HEK293 (cell line): ENCODE measurements at regions not wholly inside any gene's neighbourhood (a gene's known extent, or its start where the extent isn't known, plus 50 kb on each side); places are given as distances from the start of the nearest gene placed in this dataset.

ENCODE experiments used
- CTCF ChIA-PET: fragments of 350-600 bp; formaldehyde crosslinking; extraction: SDS; loops from one replicate; lab custom pipeline; 2021; ENCODE audit warnings: antibody characterized with exemption; lab: Yijun Ruan, JAX
- POLR2A ChIA-PET: fragments of 300-600 bp; formaldehyde crosslinking; extraction: SDS; loops from one replicate; lab custom pipeline; 2020; ENCODE audit warnings: antibody characterized with exemption, inconsistent platforms; lab: Yijun Ruan, JAX
- H3K27ac ChIP-seq: fragments of 200-500 bp; sonication (Bioruptor generic); 2 replicates; pipeline ENCODE4 v1.5.1; 2014; ENCODE audit warnings: low read depth, low read length, control low read depth, inconsistent platforms; ENCODE audit errors: extremely low read depth
- H3K36me3 ChIP-seq, 2 experiments: fragments of 200-500 bp in 1 of 2; sonication (Bioruptor generic) in 1 of 2; 1 replicate in 1 of 2; 2 replicates in 1 of 2; pipeline ENCODE4 v1.5.1; 2014 to 2017; ENCODE audit warnings: inconsistent platforms in 2 of 2, low read length in 2 of 2; ENCODE audit not compliant: control insufficient read depth in 2 of 2, insufficient read depth in 1 of 2
- H3K4me1 ChIP-seq: fragments of 200-500 bp; sonication (Bioruptor generic); 2 replicates; pipeline ENCODE4 v1.5.1; 2014; ENCODE audit warnings: mild to moderate bottlenecking, low read length, inconsistent platforms; ENCODE audit not compliant: control insufficient read depth, insufficient read depth
- H3K4me3 ChIP-seq: 2 replicates; pipeline ENCODE4 v1.5.1; 2011; ENCODE audit warnings: low read depth, mild to moderate bottlenecking, control low read depth, low read length, moderate library complexity
- H3K9me3 ChIP-seq: fragments of 200-500 bp; sonication (Bioruptor generic); 2 replicates; pipeline ENCODE4 v1.5.1; 2014; ENCODE audit warnings: low read depth, low read length, inconsistent platforms; ENCODE audit not compliant: control insufficient read depth, insufficient read depth
- RBAK ChIP-seq: fragments of 450-650 bp; formaldehyde crosslinking; IDR thresholded peaks from 2 replicates; pipeline ENCODE4 v1.5.1; 2016; ENCODE audit warnings: missing biosample characterization, missing genetic modification characterization
- ZFP37 ChIP-seq: fragments of 450-650 bp; formaldehyde crosslinking; IDR thresholded peaks from 2 replicates; pipeline ENCODE4 v1.5.1; 2016; ENCODE audit warnings: missing biosample characterization, missing genetic modification characterization
- ZNF133 ChIP-seq: fragments of 450-650 bp; formaldehyde crosslinking; IDR thresholded peaks from 2 replicates; pipeline ENCODE4 v1.5.1; 2016; ENCODE audit warnings: missing biosample characterization, missing genetic modification characterization
- ZNF138 ChIP-seq: fragments of 450-650 bp; formaldehyde crosslinking; IDR thresholded peaks from 2 replicates; pipeline ENCODE4 v1.5.1; 2016; ENCODE audit warnings: missing biosample characterization, missing genetic modification characterization, borderline replicate concordance
- ZNF146 ChIP-seq: fragments of 450-650 bp; formaldehyde crosslinking; IDR thresholded peaks from 2 replicates; pipeline ENCODE4 v1.5.1; 2016; ENCODE audit warnings: missing biosample characterization, missing genetic modification characterization
- ZNF174 ChIP-seq: fragments of 450-650 bp; formaldehyde crosslinking; IDR thresholded peaks from 2 replicates; pipeline ENCODE4 v1.5.0; 2017; ENCODE audit warnings: missing biosample characterization, mild to moderate bottlenecking, missing genetic modification characterization
- ZNF404 ChIP-seq: fragments of 450-650 bp; formaldehyde crosslinking; IDR thresholded peaks from 2 replicates; pipeline ENCODE4 v1.5.1; 2017; ENCODE audit warnings: missing biosample characterization, missing genetic modification characterization
- ZNF426 ChIP-seq: fragments of 450-650 bp; formaldehyde crosslinking; IDR thresholded peaks from 2 replicates; pipeline ENCODE4 v1.5.1; 2017; ENCODE audit warnings: missing biosample characterization, missing genetic modification characterization, mild to moderate bottlenecking, inconsistent platforms, moderate library complexity
- ZNF473 ChIP-seq: fragments of 450-650 bp; formaldehyde crosslinking; IDR thresholded peaks from 2 replicates; pipeline ENCODE4 v1.5.1; 2017; ENCODE audit warnings: missing biosample characterization, missing genetic modification characterization
- ZNF521 ChIP-seq: fragments of 450-650 bp; formaldehyde crosslinking; IDR thresholded peaks from 2 replicates; pipeline ENCODE4 v1.5.1; 2017; ENCODE audit warnings: missing biosample characterization, mild to moderate bottlenecking, missing genetic modification characterization
- ZNF560 ChIP-seq: fragments of 450-650 bp; formaldehyde crosslinking; IDR thresholded peaks from 2 replicates; pipeline ENCODE4 v1.5.1; 2017; ENCODE audit warnings: missing biosample characterization, missing genetic modification characterization, borderline replicate concordance
- ZNF596 ChIP-seq: fragments of 450-650 bp; IDR thresholded peaks from 2 replicates; pipeline ENCODE4 v1.5.0; 2018; ENCODE audit warnings: missing biosample characterization, mild to moderate bottlenecking, missing genetic modification characterization, moderate library complexity
- ZNF768 ChIP-seq: fragments of 450-650 bp; formaldehyde crosslinking; IDR thresholded peaks from 2 replicates; pipeline ENCODE4 v1.5.1; 2018; ENCODE audit warnings: missing biosample characterization, mild to moderate bottlenecking, missing genetic modification characterization
- ZNF777 ChIP-seq: fragments of 450-650 bp; formaldehyde crosslinking; IDR thresholded peaks from 2 replicates; pipeline ENCODE4 v1.5.1; 2017; ENCODE audit warnings: missing biosample characterization, missing genetic modification characterization, borderline replicate concordance
- TF ChIP-seq, protein P1 (sequence below): fragments of 450-650 bp; formaldehyde crosslinking; IDR thresholded peaks from 2 replicates; pipeline ENCODE4 v1.5.1; 2016; ENCODE audit warnings: missing biosample characterization, missing genetic modification characterization
- TF ChIP-seq, protein P2 (sequence below): fragments of 450-650 bp; formaldehyde crosslinking; IDR thresholded peaks from 2 replicates; pipeline ENCODE4 v1.5.1; 2016; ENCODE audit warnings: missing biosample characterization, missing genetic modification characterization, low read depth
- TF ChIP-seq, protein P3 (sequence below): fragments of 450-650 bp; formaldehyde crosslinking; IDR thresholded peaks from 2 replicates; pipeline ENCODE4 v1.5.1; 2016; ENCODE audit warnings: missing biosample characterization, missing genetic modification characterization
- TF ChIP-seq, protein P4 (sequence below): fragments of 450-650 bp; formaldehyde crosslinking; conservative IDR thresholded peaks from 2 replicates; pipeline ENCODE4 v1.5.1; 2016; ENCODE audit warnings: low read depth, missing biosample characterization, missing genetic modification characterization

DNA sequence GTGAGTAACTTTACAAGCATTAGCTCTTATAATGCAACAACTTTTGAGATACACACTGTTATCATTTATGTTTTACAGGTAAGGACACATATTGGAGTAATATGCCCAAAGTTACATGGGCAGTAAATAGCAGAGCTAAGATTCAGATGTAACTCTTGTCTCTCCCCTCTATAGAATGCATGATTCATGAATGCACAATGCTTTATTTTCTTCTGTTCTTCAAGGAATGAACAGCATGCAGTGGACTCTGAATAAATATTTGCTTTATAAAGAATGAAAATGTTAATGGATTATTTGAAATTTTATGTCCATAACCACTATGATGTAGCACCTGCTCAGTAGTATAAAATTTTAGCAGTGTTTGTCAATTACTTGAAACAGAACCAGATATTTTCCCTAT, 629.5 kb downstream of the KCTD16 start:
- Histone ChIP-seq H3K36me3 (no peaks in the 10 kb centered on the region), H3K4me1 (no peaks in the 10 kb centered on the region), H3K27ac (no peak overlapping the region), H3K4me3 (no peak overlapping the region), H3K9me3 (no peaks in the 10 kb centered on the region)
- ChIA-PET POLR2A (no interaction called here), CTCF (no interaction called here)
- TF ChIP-seq ZNF138 (tag by site-specific recombination) = no peak
- TF ChIP-seq ZNF777 = no peak
- TF ChIP-seq ZFP37 (tag by site-specific recombination) = no peak
- TF ChIP-seq ZNF521 (tag by site-specific recombination) = no peak
- no peak for TF ChIP-seq ZNF596 (tag by site-specific recombination)
- TF ChIP-seq ZNF146 (tag by site-specific recombination) = no peak
- no peak for TF ChIP-seq ZNF174 (tag by site-specific recombination)

DNA sequence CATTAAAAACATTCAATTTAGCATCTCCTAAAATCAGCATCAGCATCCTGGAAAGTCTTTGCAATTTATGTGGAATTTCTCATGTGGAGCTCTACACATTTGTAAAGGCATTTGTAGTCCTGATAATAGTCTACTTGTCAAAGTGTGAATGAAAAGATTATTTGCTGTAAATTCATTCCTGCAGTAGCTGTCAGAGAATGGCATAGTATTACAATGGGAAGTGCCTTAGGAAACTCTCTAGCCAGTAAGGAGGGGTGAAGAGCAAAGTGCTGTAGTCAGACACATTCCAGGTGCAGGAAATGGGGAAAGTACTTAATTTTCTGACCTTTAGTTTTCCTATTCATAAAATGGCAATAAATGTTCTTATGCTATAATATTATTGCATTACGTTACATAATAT, 627.9 kb downstream of the KCTD16 start:
- ChIA-PET CTCF (no interaction called here), POLR2A (no interaction called here)
- Histone ChIP-seq H3K27ac (no peak overlapping the region), H3K4me1 (no peaks in the 10 kb centered on the region), H3K4me3 (no peak overlapping the region), H3K36me3 (no peaks in the 10 kb centered on the region), H3K9me3 (no peaks in the 10 kb centered on the region)
- TF ChIP-seq, protein P1, sequence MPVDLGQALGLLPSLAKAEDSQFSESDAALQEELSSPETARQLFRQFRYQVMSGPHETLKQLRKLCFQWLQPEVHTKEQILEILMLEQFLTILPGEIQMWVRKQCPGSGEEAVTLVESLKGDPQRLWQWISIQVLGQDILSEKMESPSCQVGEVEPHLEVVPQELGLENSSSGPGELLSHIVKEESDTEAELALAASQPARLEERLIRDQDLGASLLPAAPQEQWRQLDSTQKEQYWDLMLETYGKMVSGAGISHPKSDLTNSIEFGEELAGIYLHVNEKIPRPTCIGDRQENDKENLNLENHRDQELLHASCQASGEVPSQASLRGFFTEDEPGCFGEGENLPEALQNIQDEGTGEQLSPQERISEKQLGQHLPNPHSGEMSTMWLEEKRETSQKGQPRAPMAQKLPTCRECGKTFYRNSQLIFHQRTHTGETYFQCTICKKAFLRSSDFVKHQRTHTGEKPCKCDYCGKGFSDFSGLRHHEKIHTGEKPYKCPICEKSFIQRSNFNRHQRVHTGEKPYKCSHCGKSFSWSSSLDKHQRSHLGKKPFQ (tag by site-specific recombination) = no peak
- no peak for TF ChIP-seq ZNF777
- TF ChIP-seq ZNF473 = no peak
- TF ChIP-seq, protein P2, sequence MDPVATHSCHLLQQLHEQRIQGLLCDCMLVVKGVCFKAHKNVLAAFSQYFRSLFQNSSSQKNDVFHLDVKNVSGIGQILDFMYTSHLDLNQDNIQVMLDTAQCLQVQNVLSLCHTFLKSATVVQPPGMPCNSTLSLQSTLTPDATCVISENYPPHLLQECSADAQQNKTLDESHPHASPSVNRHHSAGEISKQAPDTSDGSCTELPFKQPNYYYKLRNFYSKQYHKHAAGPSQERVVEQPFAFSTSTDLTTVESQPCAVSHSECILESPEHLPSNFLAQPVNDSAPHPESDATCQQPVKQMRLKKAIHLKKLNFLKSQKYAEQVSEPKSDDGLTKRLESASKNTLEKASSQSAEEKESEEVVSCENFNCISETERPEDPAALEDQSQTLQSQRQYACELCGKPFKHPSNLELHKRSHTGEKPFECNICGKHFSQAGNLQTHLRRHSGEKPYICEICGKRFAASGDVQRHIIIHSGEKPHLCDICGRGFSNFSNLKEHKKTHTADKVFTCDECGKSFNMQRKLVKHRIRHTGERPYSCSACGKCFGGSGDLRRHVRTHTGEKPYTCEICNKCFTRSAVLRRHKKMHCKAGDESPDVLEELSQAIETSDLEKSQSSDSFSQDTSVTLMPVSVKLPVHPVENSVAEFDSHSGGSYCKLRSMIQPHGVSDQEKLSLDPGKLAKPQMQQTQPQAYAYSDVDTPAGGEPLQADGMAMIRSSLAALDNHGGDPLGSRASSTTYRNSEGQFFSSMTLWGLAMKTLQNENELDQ (tag by site-specific recombination) = no peak
- TF ChIP-seq RBAK (tag by site-specific recombination) = no peak
- no peak for TF ChIP-seq ZNF133

DNA sequence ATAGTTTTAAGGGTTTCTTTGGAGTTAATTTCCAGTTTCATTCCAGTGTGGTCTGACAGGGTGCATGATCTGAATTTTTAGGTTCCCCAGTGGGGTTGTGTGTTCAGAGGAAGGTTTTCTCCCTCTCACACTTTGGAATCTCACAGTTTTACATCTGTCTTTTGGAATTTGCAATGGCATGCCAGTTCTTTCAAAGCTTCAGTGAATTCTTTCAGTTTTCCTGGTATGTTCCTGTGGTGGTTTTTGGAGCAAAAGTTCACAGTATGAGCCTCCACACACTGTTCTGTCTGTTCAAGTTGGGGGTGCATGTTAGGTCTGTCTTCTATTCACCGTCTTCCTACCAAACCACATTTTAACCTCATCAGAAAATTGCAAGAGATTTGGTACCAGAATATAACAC, 624.2 kb downstream of the KCTD16 start:
- TF ChIP-seq, protein P3, sequence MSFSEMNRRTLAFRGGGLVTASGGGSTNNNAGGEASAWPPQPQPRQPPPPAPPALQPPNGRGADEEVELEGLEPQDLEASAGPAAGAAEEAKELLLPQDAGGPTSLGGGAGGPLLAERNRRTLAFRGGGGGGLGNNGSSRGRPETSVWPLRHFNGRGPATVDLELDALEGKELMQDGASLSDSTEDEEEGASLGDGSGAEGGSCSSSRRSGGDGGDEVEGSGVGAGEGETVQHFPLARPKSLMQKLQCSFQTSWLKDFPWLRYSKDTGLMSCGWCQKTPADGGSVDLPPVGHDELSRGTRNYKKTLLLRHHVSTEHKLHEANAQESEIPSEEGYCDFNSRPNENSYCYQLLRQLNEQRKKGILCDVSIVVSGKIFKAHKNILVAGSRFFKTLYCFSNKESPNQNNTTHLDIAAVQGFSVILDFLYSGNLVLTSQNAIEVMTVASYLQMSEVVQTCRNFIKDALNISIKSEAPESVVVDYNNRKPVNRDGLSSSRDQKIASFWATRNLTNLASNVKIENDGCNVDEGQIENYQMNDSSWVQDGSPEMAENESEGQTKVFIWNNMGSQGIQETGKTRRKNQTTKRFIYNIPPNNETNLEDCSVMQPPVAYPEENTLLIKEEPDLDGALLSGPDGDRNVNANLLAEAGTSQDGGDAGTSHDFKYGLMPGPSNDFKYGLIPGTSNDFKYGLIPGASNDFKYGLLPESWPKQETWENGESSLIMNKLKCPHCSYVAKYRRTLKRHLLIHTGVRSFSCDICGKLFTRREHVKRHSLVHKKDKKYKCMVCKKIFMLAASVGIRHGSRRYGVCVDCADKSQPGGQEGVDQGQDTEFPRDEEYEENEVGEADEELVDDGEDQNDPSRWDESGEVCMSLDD = no peak
- TF ChIP-seq, protein P4, sequence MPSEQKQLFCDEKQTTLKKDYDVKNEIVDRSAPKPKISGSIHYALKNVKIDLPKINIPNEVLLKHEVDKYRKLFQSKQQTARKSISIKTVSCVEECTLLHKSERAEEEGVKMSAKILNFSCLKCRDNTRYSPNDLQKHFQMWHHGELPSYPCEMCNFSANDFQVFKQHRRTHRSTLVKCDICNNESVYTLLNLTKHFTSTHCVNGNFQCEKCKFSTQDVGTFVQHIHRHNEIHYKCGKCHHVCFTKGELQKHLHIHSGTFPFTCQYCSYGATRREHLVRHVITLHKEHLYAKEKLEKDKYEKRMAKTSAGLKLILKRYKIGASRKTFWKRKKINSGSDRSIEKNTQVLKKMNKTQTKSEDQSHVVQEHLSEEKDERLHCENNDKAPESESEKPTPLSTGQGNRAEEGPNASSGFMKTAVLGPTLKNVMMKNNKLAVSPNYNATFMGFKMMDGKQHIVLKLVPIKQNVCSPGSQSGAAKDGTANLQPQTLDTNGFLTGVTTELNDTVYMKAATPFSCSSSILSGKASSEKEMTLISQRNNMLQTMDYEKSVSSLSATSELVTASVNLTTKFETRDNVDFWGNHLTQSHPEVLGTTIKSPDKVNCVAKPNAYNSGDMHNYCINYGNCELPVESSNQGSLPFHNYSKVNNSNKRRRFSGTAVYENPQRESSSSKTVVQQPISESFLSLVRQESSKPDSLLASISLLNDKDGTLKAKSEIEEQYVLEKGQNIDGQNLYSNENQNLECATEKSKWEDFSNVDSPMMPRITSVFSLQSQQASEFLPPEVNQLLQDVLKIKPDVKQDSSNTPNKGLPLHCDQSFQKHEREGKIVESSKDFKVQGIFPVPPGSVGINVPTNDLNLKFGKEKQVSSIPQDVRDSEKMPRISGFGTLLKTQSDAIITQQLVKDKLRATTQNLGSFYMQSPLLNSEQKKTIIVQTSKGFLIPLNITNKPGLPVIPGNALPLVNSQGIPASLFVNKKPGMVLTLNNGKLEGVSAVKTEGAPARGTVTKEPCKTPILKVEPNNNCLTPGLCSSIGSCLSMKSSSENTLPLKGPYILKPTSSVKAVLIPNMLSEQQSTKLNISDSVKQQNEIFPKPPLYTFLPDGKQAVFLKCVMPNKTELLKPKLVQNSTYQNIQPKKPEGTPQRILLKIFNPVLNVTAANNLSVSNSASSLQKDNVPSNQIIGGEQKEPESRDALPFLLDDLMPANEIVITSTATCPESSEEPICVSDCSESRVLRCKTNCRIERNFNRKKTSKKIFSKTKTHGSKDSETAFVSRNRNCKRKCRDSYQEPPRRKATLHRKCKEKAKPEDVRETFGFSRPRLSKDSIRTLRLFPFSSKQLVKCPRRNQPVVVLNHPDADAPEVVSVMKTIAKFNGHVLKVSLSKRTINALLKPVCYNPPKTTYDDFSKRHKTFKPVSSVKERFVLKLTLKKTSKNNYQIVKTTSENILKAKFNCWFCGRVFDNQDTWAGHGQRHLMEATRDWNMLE (tag by site-specific recombination) = no peak
- TF ChIP-seq ZNF768 (no peak), ZNF426 (no peak), ZNF404 (tag by site-specific recombination) (no peak), ZNF560 (no peak)
- H3K4me1 ChIP-seq = no peaks in the 10 kb centered on the region
- no peak overlapping the region for H3K27ac ChIP-seq
- H3K4me3 ChIP-seq = no peak overlapping the region
- no peaks in the 10 kb centered on the region for H3K9me3 ChIP-seq
- POLR2A ChIA-PET = no interaction called here
- CTCF ChIA-PET = interaction anchor here (0.7 kb wide), 1 partner anchor 16 kb away, joined by 3 read pairs; no protein-coding TSS in a partner anchor
- no peaks in the 10 kb centered on the region for H3K36me3 ChIP-seq
